OCI-LY3 (cell line): ENCODE measurements at regions not wholly inside any gene's neighbourhood (a gene's known extent, or its start where the extent isn't known, plus 50 kb on each side); places are given as distances from the start of the nearest gene placed in this dataset.

Experiments
- H2AFZ ChIP-seq: fragments of 200-600, 300-600 bp; shearing (Covaris generic); 2 replicates; pipeline ENCODE4 v1.6.0; 2014; ENCODE audit warnings: antibody characterized with exemption, low read depth, low read length
- H3K27ac ChIP-seq: fragments of 200-600, 300-600 bp; sonication (generic); 2 replicates; pipeline ENCODE4 v1.5.1; 2014; ENCODE audit warnings: mild to moderate bottlenecking, low read length, moderate library complexity, mixed read lengths
- H3K27me3 ChIP-seq: fragments of 200-600, 300-600 bp; sonication (generic); 2 replicates; pipeline ENCODE4 v1.6.1; 2014; ENCODE audit warnings: low read depth, low read length, mixed read lengths
- H3K36me3 ChIP-seq: fragments of 200-600, 300-600 bp; sonication (generic); replicated peaks from 2 replicates; pipeline ENCODE3; 2014; ENCODE audit warnings: low read depth, low read length, mixed read lengths
- H3K4me1 ChIP-seq: fragments of 300-600, 200-600 bp; sonication (generic); 2 replicates; pipeline ENCODE4 v1.6.1; 2014; ENCODE audit warnings: low read length, mixed read lengths
- H3K4me2 ChIP-seq: fragments of 200-600, 300-600 bp; sonication (generic); 2 replicates; pipeline ENCODE4 v1.6.1; 2014; ENCODE audit warnings: low read length, mixed read lengths
- H3K4me3 ChIP-seq: fragments of 300-600, 200-600 bp; sonication (generic); 2 replicates; pipeline ENCODE4 v1.5.1; 2014; ENCODE audit warnings: antibody characterized with exemption, mild to moderate bottlenecking, low read length, moderate library complexity
- H3K79me2 ChIP-seq: fragments of 300-600, 200-600 bp; shearing (Covaris generic); 2 replicates; pipeline ENCODE4 v1.6.1; 2014; ENCODE audit warnings: mild to moderate bottlenecking, low read length, mixed read lengths
- H3K9ac ChIP-seq: fragments of 300-600, 200-600 bp; shearing (Covaris generic); 2 replicates; pipeline ENCODE4 v1.6.0; 2014; ENCODE audit warnings: mild to moderate bottlenecking, low read length, moderate library complexity
- H3K9me3 ChIP-seq: fragments of 200-600, 300-600 bp; shearing (Covaris generic); 2 replicates; pipeline ENCODE4 v1.6.1; 2014; ENCODE audit warnings: low read length, mixed read lengths; ENCODE audit not compliant: insufficient read depth
- H4K20me1 ChIP-seq: fragments of 200-600, 300-600 bp; sonication (generic); 2 replicates; pipeline ENCODE4 v1.6.1; 2016; ENCODE audit warnings: low read length, mixed read lengths; ENCODE audit not compliant: insufficient read depth
- CTCF ChIP-seq: fragments of 200-600, 300-600 bp; sonication (generic); IDR thresholded peaks from 2 replicates; pipeline ENCODE4 v1.5.1; 2014; ENCODE audit warnings: antibody characterized with exemption, low read length, low read depth
- EZH2phosphoT487 ChIP-seq: fragments of 200-600 bp; shearing (Covaris generic); IDR thresholded peaks from 2 replicates; pipeline ENCODE4 v1.6.1; 2018; ENCODE audit warnings: antibody characterized with exemption, mixed run types, low read depth

GRCh38 chr14:98099527-98099926 is 1172.5 kb downstream of the BCL11B start:
- Histone ChIP-seq H4K20me1 (no peaks in the 10 kb centered on the region), H3K9ac (no peak overlapping the region), H3K4me2 (no peak overlapping the region), H3K9me3 (no peaks in the 10 kb centered on the region), H3K27me3 (no peaks in the 10 kb centered on the region), H3K36me3 (no peaks in the 10 kb centered on the region), H3K27ac (no peak overlapping the region), H2AFZ (no peak overlapping the region), H3K4me3 (no peak overlapping the region), H3K79me2 (no peaks in the 10 kb centered on the region), H3K4me1 (peaks cover 11% of the 10 kb centered on the region)
- no peak for TF ChIP-seq CTCF
- TF ChIP-seq EZH2phosphoT487, result no peak

DNA sequence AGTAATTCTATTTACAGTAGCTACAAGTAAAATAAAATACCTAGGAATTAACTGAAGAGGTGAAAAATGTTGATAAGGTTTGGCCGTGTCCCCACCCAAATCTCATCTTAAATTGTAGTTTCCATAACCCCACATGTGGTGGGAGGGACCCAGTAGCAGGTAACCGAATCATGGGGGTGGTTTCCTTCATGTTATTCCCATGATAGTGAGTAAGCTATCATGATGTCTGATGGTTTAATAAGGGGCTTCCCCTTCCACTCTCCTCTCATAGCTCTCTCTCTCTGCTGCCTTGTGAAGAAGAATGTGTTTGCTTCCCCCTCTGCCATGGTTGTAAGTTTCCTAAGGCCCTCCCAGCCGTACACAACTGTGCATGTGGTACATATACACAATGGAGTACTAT is 1170.7 kb downstream of the BCL11B start:
- TF ChIP-seq EZH2phosphoT487, result no peak
- no peak for TF ChIP-seq CTCF
- no peaks in the 10 kb centered on the region for H3K27me3 ChIP-seq

GRCh38 chr14:98103705-98104104 is 1168.3 kb downstream of the BCL11B start:
- Histone ChIP-seq H3K27ac (no peak overlapping the region), H3K79me2 (no peaks in the 10 kb centered on the region), H3K27me3 (no peaks in the 10 kb centered on the region), H3K9ac (no peak overlapping the region), H3K4me2 (no peak overlapping the region), H3K9me3 (no peaks in the 10 kb centered on the region), H2AFZ (no peak overlapping the region), H3K4me1 (peaks cover 17% of the 10 kb centered on the region), H3K36me3 (no peaks in the 10 kb centered on the region), H3K4me3 (no peak overlapping the region), H4K20me1 (no peaks in the 10 kb centered on the region)
- TF ChIP-seq CTCF (no peak), EZH2phosphoT487 (no peak)

More for the DNA sequence above, 1170.7 kb downstream of the BCL11B start:
- no peak overlapping the region for H3K27ac ChIP-seq
- H3K4me3 ChIP-seq, result no peak overlapping the region
- H3K9ac ChIP-seq, result no peak overlapping the region
- no peaks in the 10 kb centered on the region for H3K79me2 ChIP-seq
- H3K9me3 ChIP-seq, result no peaks in the 10 kb centered on the region
- H3K4me1 ChIP-seq, result peaks cover 11% of the 10 kb centered on the region
- no peak overlapping the region for H3K4me2 ChIP-seq
- no peaks in the 10 kb centered on the region for H4K20me1 ChIP-seq
- no peak overlapping the region for H2AFZ ChIP-seq
- H3K36me3 ChIP-seq, result no peaks in the 10 kb centered on the region

- TF ChIP-seq CTCF, result no peak
- TF ChIP-seq EZH2phosphoT487, result no peak
- H3K4me1 ChIP-seq, result peaks cover 59% of the 10 kb centered on the region
- H3K27me3 ChIP-seq, result no peaks in the 10 kb centered on the region
- no peak overlapping the region for H3K4me3 ChIP-seq
- no peaks in the 10 kb centered on the region for H4K20me1 ChIP-seq
- no peaks in the 10 kb centered on the region for H3K79me2 ChIP-seq
- no peaks in the 10 kb centered on the region for H3K9me3 ChIP-seq
- no peak overlapping the region for H3K9ac ChIP-seq
- no peak overlapping the region for H3K4me2 ChIP-seq
- no peak overlapping the region for H3K27ac ChIP-seq
- no peaks in the 10 kb centered on the region for H3K36me3 ChIP-seq
- no peak overlapping the region for H2AFZ ChIP-seq
These were observed 1162.7 kb downstream of the BCL11B start for GRCh38 chr14:98109326-98109725.
